IPS DF 6.9 (cell line): ENCODE measurements at regions not wholly inside any gene's neighbourhood (a gene's known extent, or its start where the extent isn't known, plus 50 kb on each side); places are given as distances from the start of the nearest gene placed in this dataset.

Experiments used
- DNase-seq: peaks from one replicate; pipeline ENCODE4 v3.0.0-alpha.2; 2013; ENCODE audit warnings: low read depth, low spot score
- H3K27ac ChIP-seq: one replicate; pipeline ENCODE4 v1.5.1; 2013; ENCODE audit warnings: low read length, control low read depth
- H3K27me3 ChIP-seq: 2 replicates; pipeline ENCODE4 v1.6.1; 2013; ENCODE audit warnings: mild to moderate bottlenecking, low read length; ENCODE audit not compliant: control insufficient read depth, insufficient read depth
- H3K36me3 ChIP-seq: 2 replicates; pipeline ENCODE4 v1.6.1; 2013; ENCODE audit warnings: low read length; ENCODE audit not compliant: control insufficient read depth, insufficient read depth
- H3K4me1 ChIP-seq: 2 replicates; pipeline ENCODE4 v1.6.1; 2013; ENCODE audit warnings: low read length; ENCODE audit not compliant: control insufficient read depth, insufficient read depth
- H3K4me3 ChIP-seq: 2 replicates; pipeline ENCODE4 v1.5.1; 2013; ENCODE audit warnings: mild to moderate bottlenecking, low read length
- H3K9me3 ChIP-seq: 2 replicates; pipeline ENCODE4 v1.6.1; 2013; ENCODE audit warnings: low read length, inconsistent platforms; ENCODE audit not compliant: control insufficient read depth, insufficient read depth
- WGBS: extraction: QIAGEN DNeasy Blood & Tissue Kit; methylation state at CpG from one replicate; pipeline ENCODE4 v1.1.7; 2013; ENCODE audit warnings: mixed read lengths, missing lambda C conversion rate; ENCODE audit not compliant: insufficient read length, insufficient coverage; 5-methylcytosine and 5-hydroxymethylcytosine counted together

DNA sequence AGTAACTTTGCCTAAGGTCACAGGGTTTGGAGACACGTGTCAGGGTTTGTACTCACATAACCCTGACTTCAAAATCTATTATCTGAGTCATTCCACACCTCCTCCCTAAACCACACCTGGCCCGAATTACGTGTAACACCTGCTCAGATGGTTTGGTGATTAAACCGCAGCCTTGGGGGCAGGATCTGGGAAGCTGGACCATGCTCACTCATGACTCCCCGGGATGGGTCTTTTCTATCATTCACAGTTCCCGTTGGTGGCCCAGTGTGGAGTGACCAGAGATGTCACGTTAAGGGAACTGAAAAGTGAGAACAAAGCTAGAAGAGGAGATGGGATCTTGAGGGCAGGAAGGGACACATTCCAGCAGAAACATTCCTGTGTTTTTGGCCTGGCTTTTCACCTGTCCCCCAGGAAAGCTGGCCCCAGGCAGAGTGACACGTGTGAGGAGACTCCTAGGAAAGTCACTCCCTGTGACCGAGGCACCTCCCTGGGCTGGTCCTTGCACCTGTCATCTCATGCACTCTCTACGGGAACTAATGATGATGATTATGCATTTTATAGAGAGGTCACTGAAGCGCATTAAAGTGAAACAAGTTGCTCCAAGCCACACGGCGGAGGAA is 75.4 kb upstream of the POMGNT2 start:
- no CpG with 5 or more reads among the region's 13 CpGs for WGBS
- Histone ChIP-seq H3K4me3 (no peak overlapping the region), H3K27ac (no peak overlapping the region), H3K9me3 (no peaks in the 10 kb centered on the region), H3K4me1 (no peaks in the 10 kb centered on the region), H3K36me3 (no peaks in the 10 kb centered on the region), H3K27me3 (no peaks in the 10 kb centered on the region)
- DNase-seq, result no peak

DNA sequence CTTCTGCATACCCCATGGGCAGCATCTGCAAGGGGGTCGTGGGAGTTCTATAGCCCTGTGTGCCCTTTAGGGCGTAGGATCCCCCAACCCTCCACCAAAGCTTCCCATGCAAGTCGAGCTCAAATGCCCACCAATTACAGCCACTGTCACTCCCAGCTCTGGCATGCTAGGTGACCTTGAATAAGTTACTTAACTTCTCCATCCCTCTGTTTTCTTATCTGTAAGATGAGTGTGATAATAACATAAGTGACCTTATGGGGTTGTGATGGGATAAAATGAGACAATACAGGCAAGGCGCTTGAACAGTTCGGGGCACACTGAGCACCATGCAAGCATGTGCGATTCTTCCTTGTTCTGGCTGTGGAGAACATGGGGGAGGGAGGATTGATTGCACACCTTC is 74.8 kb upstream of the POMGNT2 start:
- WGBS, result no CpG with 5 or more reads among the region's 6 CpGs
- DNase-seq, result no peak
- Histone ChIP-seq H3K36me3 (no peaks in the 10 kb centered on the region), H3K27ac (no peak overlapping the region), H3K4me3 (no peak overlapping the region), H3K4me1 (no peaks in the 10 kb centered on the region), H3K27me3 (no peaks in the 10 kb centered on the region), H3K9me3 (no peaks in the 10 kb centered on the region)

DNA sequence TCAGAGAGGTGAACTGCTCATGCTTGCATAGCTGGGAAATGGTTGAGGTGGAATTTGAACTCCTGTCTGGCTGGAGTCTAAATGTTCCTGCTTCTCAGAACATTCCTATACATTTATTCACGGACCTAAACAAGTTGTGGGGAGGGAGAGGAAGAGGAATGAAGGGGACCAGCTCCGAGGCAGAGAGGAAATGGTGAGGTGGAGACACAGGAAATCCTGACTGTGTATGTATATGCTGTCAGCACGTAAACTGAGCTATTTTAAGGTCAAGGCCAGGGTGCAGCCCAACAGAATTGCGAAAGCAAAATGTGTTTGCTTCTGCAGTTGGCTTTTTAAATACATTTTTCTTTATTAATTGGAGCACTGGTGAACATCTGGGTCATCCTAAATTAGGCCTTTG is 74.1 kb upstream of the POMGNT2 start:
- no peak for DNase-seq
- Histone ChIP-seq H3K4me3 (no peak overlapping the region), H3K36me3 (no peaks in the 10 kb centered on the region), H3K27me3 (no peaks in the 10 kb centered on the region), H3K27ac (no peak overlapping the region), H3K4me1 (no peaks in the 10 kb centered on the region), H3K9me3 (no peaks in the 10 kb centered on the region)
- WGBS, result no CpG with 5 or more reads among the region's 4 CpGs

DNA sequence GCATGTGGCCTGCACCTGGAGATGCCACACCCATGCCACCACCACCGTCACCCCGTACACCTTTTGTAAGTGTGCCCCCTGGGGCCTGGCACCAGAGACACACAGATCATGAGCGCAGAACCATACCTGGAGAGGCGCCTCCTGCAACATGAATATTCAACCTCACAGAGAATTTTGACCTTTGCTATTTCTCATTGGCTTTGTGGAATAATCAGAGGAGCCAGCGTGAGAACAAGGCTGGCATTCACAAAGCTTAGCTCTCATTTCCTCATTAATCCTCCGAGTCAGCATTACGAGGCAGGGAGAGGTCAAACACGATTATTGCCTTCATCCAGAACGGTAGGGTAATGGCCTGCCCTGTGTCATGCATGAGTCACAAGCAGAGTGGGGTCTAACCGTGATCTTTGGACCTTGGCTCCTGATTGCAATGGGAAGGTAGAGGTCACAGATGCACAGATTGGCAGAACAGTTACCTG is 73.0 kb upstream of the POMGNT2 start:
- no CpG with 5 or more reads among the region's 10 CpGs for WGBS
- H3K27me3 ChIP-seq, result no peaks in the 10 kb centered on the region
- no peak overlapping the region for H3K27ac ChIP-seq
- H3K36me3 ChIP-seq, result no peaks in the 10 kb centered on the region
- no peak for DNase-seq
- H3K9me3 ChIP-seq, result no peaks in the 10 kb centered on the region
- H3K4me3 ChIP-seq, result no peak overlapping the region
- no peaks in the 10 kb centered on the region for H3K4me1 ChIP-seq

DNA sequence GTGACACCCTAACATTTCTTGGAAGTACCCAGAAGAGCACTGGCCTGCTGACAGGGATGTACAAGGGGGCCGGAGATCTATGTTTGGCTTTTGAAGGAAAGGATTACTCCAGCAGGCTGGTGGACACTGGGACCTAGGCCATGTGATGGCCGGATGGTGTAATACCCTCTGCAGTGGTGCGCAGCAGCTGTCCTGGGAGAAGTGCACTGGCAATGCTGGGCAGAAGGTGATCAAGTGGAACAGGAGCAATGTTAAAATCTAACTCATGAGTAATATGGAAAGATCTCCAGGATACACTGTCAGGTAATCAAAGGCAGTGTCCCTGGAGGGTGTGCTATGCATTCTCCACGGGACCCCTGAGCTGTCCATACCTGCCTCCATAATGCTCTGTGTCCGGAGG is 71.2 kb upstream of the POMGNT2 start:
- DNase-seq, result no peak
- no peaks in the 10 kb centered on the region for H3K27me3 ChIP-seq
- H3K4me3 ChIP-seq, result no peak overlapping the region
- H3K27ac ChIP-seq, result no peak overlapping the region
- no peaks in the 10 kb centered on the region for H3K36me3 ChIP-seq
- no CpG with 5 or more reads among the region's 5 CpGs for WGBS
- no peaks in the 10 kb centered on the region for H3K4me1 ChIP-seq
- H3K9me3 ChIP-seq, result no peaks in the 10 kb centered on the region

DNA sequence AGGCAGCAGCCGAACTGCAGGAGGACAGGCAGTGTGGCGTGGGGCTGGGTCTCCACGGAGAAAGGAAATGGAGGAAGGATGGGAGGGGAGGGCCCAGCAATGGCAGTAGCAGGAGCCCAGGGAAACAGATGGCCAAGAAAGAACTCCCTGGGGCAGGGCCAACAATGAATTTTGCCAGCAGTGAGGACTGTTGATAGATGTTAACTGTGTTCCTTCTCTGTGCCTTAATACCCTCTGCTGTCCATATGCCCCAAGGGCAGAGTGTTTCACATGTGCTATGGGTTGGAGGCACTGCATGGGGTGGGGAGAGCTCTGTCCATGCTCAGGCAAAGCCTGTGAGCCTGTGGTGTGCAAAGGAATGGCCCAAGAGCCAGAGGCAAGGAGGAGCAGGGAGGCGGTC is 70.8 kb upstream of the POMGNT2 start:
- no peaks in the 10 kb centered on the region for H3K9me3 ChIP-seq
- no CpG with 5 or more reads among the region's 4 CpGs for WGBS
- H3K36me3 ChIP-seq, result no peaks in the 10 kb centered on the region
- no peaks in the 10 kb centered on the region for H3K27me3 ChIP-seq
- no peak for DNase-seq
- no peaks in the 10 kb centered on the region for H3K4me1 ChIP-seq
- H3K27ac ChIP-seq, result no peak overlapping the region
- H3K4me3 ChIP-seq, result no peak overlapping the region

DNA sequence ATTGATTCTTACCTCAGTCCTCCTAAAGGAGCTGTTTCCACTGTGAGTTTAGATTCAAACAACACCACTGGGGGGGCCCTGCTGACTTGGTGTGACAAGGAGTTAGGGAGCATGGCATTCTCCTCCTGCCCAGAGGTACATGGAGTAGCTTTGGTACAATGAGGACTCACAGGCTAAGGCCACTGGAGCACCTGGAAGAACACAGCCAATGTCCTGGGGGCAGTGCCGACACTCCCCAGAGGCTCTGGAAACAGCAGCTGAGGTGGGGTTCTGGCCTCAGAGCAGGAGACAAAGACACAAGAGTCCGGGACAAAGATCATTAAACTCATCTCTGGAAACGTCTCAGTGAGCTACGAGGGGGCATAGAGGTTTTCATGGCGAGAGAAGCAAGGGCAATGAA is 69.7 kb upstream of the POMGNT2 start:
- Histone ChIP-seq H3K9me3 (no peaks in the 10 kb centered on the region), H3K36me3 (no peaks in the 10 kb centered on the region), H3K4me1 (no peaks in the 10 kb centered on the region), H3K4me3 (no peak overlapping the region), H3K27ac (no peak overlapping the region), H3K27me3 (no peaks in the 10 kb centered on the region)
- no peak for DNase-seq
- WGBS, result no CpG with 5 or more reads among the region's 5 CpGs

DNA sequence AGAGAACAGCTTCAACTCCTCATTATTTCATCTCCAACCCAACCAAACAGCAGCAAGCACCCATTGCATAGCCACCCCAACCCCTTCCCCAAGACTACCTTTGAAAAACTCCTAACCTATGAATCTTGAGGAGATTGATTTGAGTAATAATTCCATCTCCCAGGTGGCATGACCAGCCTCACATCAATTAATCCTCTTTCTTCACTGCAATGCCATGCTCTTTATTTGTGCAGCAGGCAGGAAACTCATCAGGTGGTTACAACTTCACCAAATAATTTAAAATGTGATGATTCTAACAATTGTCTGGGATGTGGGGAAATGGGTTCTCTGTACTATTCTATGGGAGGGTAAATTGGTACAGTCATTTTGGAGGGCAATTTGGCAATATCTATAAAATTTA is 68.1 kb upstream of the POMGNT2 start:
- Histone ChIP-seq H3K27ac (no peak overlapping the region), H3K4me1 (no peaks in the 10 kb centered on the region), H3K36me3 (no peaks in the 10 kb centered on the region), H3K27me3 (no peaks in the 10 kb centered on the region), H3K9me3 (no peaks in the 10 kb centered on the region), H3K4me3 (no peak overlapping the region)
- DNase-seq, result no peak

DNA sequence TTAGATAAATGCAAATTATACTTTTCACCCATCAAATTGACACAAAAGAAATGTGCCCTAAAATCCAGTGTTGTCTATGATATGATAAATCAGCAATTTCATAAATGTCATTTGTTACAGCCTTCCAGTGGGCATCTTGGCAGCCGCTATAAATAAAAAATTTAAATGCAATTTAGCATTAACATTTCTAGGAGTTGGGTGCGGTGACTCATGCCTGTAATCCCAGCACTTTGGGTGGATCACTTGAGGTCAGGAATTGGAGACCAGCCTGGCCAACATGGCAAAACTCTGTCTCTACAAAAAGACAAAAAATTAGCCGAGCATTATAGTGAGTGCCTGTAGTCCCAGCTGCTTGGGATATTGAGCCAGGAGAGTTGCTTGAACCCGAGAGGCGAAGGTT is 65.9 kb upstream of the POMGNT2 start:
- Histone ChIP-seq H3K36me3 (no peaks in the 10 kb centered on the region), H3K27ac (no peak overlapping the region), H3K4me1 (no peaks in the 10 kb centered on the region), H3K9me3 (no peaks in the 10 kb centered on the region), H3K27me3 (no peaks in the 10 kb centered on the region), H3K4me3 (no peak overlapping the region)
- DNase-seq, result no peak
- WGBS, result no CpG with 5 or more reads among the region's 5 CpGs

DNA sequence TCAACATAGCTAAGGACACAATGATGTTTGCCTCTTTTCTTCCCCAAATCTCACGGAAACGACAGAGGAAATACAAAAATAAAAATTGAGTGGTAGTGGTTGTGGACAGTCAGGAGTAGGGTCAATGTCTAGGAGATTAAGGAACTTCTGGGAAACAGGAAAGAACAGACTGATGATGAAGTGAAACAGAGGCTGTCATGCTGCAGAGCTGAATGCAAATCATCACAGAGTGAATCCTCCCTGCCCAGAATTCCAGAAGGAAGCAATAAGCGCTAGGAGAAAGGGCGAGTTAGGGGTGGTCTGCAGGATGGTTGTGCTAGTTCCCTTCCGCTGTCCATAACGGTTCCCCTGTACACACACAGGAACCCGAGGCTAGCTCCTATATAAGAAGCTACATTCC is 64.7 kb upstream of the POMGNT2 start:
- H3K4me1 ChIP-seq, result no peaks in the 10 kb centered on the region
- H3K27ac ChIP-seq, result no peak overlapping the region
- no peak for DNase-seq
- H3K9me3 ChIP-seq, result no peaks in the 10 kb centered on the region
- WGBS, result no CpG with 5 or more reads among the region's 7 CpGs
- no peaks in the 10 kb centered on the region for H3K27me3 ChIP-seq
- no peaks in the 10 kb centered on the region for H3K36me3 ChIP-seq
- H3K4me3 ChIP-seq, result no peak overlapping the region

DNA sequence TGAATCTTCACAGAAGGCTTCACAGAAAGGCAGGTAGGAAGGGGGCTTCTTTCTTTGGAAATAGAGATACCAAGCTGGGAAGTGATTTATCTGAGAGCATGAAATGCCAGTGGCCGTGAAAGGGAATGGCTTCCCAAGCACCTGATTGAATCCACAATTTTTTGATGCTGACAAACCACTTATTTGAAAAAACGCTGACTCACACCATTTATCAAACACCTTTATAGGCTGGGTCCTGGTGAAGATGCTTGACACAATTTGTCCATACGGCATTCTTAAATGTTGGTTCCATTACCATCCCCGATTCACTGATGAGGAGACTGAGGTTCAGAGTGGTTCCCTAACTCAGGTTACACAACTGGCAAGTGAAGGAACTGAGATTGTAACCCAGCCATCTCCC is 64.1 kb upstream of the POMGNT2 start:
- Histone ChIP-seq H3K27ac (no peak overlapping the region), H3K4me1 (no peaks in the 10 kb centered on the region), H3K27me3 (no peaks in the 10 kb centered on the region), H3K9me3 (no peaks in the 10 kb centered on the region), H3K36me3 (no peaks in the 10 kb centered on the region), H3K4me3 (no peak overlapping the region)
- no peak for DNase-seq
- no CpG with 5 or more reads among the region's 4 CpGs for WGBS
